Common myeloid progenitor, CD34-positive (primary cell): ENCODE measurements at regions not wholly inside any gene's neighbourhood (a gene's known extent, or its start where the extent isn't known, plus 50 kb on each side); places are given as distances from the start of the nearest gene placed in this dataset.
A peak's percentile ranks its signal among the peaks of the same experiment; 100 is the strongest.

Experiments used
- CTCF ChIA-PET: fragments of 350-600 bp; sonication (Branson Sonifier 250); formaldehyde crosslinking; loops from one replicate; lab custom pipeline; 2021; ENCODE audit warnings: antibody characterized with exemption; lab: Charles Lee
- POLR2A ChIA-PET: fragments of 350-600 bp; sonication (Branson Sonifier 250); formaldehyde crosslinking; loops from one replicate; lab custom pipeline; 2021; ENCODE audit warnings: antibody characterized with exemption; lab: Charles Lee
- DNase-seq, 3 donors: peaks; one replicate each; pipeline versions ENCODE4 v3.0.0 to v3.0.0-alpha.2; 2013
- H3K27ac ChIP-seq, 2 experiments: 1 replicate in 1 of 2; 2 replicates in 1 of 2; pipeline ENCODE4 v1.7.0; 2013; ENCODE audit warnings: inconsistent platforms in 2 of 2, low read length in 2 of 2, mild to moderate bottlenecking in 2 of 2, low read depth in 1 of 2, moderate library complexity in 1 of 2; ENCODE audit not compliant: severe bottlenecking in 2 of 2, insufficient read depth in 1 of 2, poor library complexity in 1 of 2
- H3K27me3 ChIP-seq, 5 experiments: replicated peaks in 2 of 5; 1 replicate in 3 of 5; 2 replicates in 2 of 5; pipeline versions ENCODE4 v1.6.1 to v1.7.0; 2013; ENCODE audit warnings: low read length in 4 of 5, mild to moderate bottlenecking in 2 of 5, moderate library complexity in 2 of 5, inconsistent platforms in 1 of 5; ENCODE audit not compliant: insufficient read depth in 5 of 5, control insufficient read depth in 4 of 5
- H3K36me3 ChIP-seq, 4 experiments: 1 replicate in 2 of 4; 2 replicates in 2 of 4; pipeline versions ENCODE4 v1.6.1 to v1.7.0; 2013; ENCODE audit warnings: low read length in 3 of 4, control low read depth in 1 of 4, mild to moderate bottlenecking in 1 of 4; ENCODE audit not compliant: control insufficient read depth in 4 of 4, insufficient read depth in 4 of 4
- H3K4me1 ChIP-seq, 4 experiments: 1 replicate in 3 of 4; 2 replicates in 1 of 4; pipeline versions ENCODE4 v1.6.1 to v1.7.1; 2013; ENCODE audit warnings: low read length in 3 of 4, mild to moderate bottlenecking in 3 of 4, control low read depth in 1 of 4, inconsistent platforms in 1 of 4, moderate library complexity in 1 of 4; ENCODE audit not compliant: control insufficient read depth in 4 of 4, insufficient read depth in 4 of 4; ENCODE audit errors: control extremely low read depth in 1 of 4
- H3K4me3 ChIP-seq, 7 experiments: 1 replicate in 4 of 7; 2 replicates in 3 of 7; pipeline versions ENCODE4 v1.5.1 to v1.7.0; 2013; ENCODE audit warnings: mild to moderate bottlenecking in 7 of 7, low read length in 6 of 7, moderate library complexity in 6 of 7, inconsistent platforms in 2 of 7, low read depth in 2 of 7, control low read depth in 1 of 7; ENCODE audit not compliant: insufficient read depth in 4 of 7, control insufficient read depth in 1 of 7; ENCODE audit errors: extremely low read depth in 1 of 7
- H3K9me3 ChIP-seq, 5 experiments: 1 replicate in 4 of 5; 2 replicates in 1 of 5; pipeline versions ENCODE4 v1.6.1 to v1.7.1; 2013; ENCODE audit warnings: low read length in 4 of 5, mild to moderate bottlenecking in 2 of 5, inconsistent platforms in 1 of 5, low read depth in 1 of 5, moderate library complexity in 1 of 5; ENCODE audit not compliant: control insufficient read depth in 4 of 5, insufficient read depth in 2 of 5; ENCODE audit errors: control extremely low read depth in 1 of 5
- WGBS: methylation state at CpG from one replicate; pipeline ENCODE4 v1.1.5; 2013; ENCODE audit not compliant: insufficient coverage; 5-methylcytosine and 5-hydroxymethylcytosine counted together

GRCh38 chr4:143054971-143055370 is 129.7 kb upstream of the USP38 start:
- no CpG with 5 or more reads among the region's 1 CpG for WGBS
- H3K27me3 ChIP-seq, result no peaks in the 10 kb centered on the region
- ChIA-PET CTCF (no interaction called here), POLR2A (interaction anchor here (0.7 kb wide), 1 partner anchor 38 kb away, joined by 3 read pairs; no protein-coding TSS in a partner anchor)
- H3K4me3 ChIP-seq, result no peak overlapping the region
- no peak overlapping the region for H3K27ac ChIP-seq
- no peaks in the 10 kb centered on the region for H3K36me3 ChIP-seq
- peaks cover 0 to 3% (median 0%) of the 10 kb centered on the region in 4 experiments for H3K4me1 ChIP-seq
- DNase-seq, result no peak
- H3K9me3 ChIP-seq, result no peaks in the 10 kb centered on the region

- Histone ChIP-seq H3K36me3 (no peaks in the 10 kb centered on the region), H3K4me3 (no peak overlapping the region), H3K9me3 (no peaks in the 10 kb centered on the region), H3K4me1 (peaks cover 0 to 3% (median 0%) of the 10 kb centered on the region in 4 experiments), H3K27me3 (no peaks in the 10 kb centered on the region), H3K27ac (no peak overlapping the region)
- ChIA-PET POLR2A (no interaction called here), CTCF (no interaction called here)
- no peak for DNase-seq
- 80% methylated on average over 1 of the region's 4 CpGs for WGBS
Measured at GRCh38 chr4:143055997-143056396, 128.7 kb upstream of the USP38 start.

GRCh38 chr4:143071351-143071750 is 113.4 kb upstream of the USP38 start:
- Histone ChIP-seq H3K27me3 (no peaks in the 10 kb centered on the region), H3K4me3 (no peak overlapping the region), H3K36me3 (no peaks in the 10 kb centered on the region), H3K4me1 (no peaks in the 10 kb centered on the region), H3K27ac (no peak overlapping the region), H3K9me3 (peaks cover 0 to 5% (median 0%) of the 10 kb centered on the region in 5 experiments)
- 100% methylated on average over 3 of the region's 4 CpGs for WGBS
- ChIA-PET CTCF (interaction anchor here (1.1 kb wide), 1 partner anchor 13 kb away, joined by 4 read pairs; no protein-coding TSS in a partner anchor), POLR2A (no interaction called here)
- no peak for DNase-seq

- Histone ChIP-seq H3K27me3 (no peaks in the 10 kb centered on the region), H3K36me3 (no peaks in the 10 kb centered on the region), H3K27ac (no peak overlapping the region), H3K4me3 (no peak overlapping the region), H3K9me3 (no peaks in the 10 kb centered on the region), H3K4me1 (no peaks in the 10 kb centered on the region)
- ChIA-PET CTCF (no interaction called here), POLR2A (no interaction called here)
- WGBS, result 100% methylated on average over 1 of the region's 4 CpGs
- DNase-seq, result no peak
Measured at GRCh38 chr4:143076723-143077122, 108.0 kb upstream of the USP38 start.

GRCh38 chr4:143082701-143083100 is 102.0 kb upstream of the USP38 start:
- no CpG with 5 or more reads among the region's 1 CpG for WGBS
- POLR2A ChIA-PET, result interaction anchor here (0.7 kb wide), 1 partner anchor 18 kb away, joined by 3 read pairs; no protein-coding TSS in a partner anchor

GRCh38 chr4:143083756-143084472 is 100.8 kb upstream of the USP38 start:
- CTCF ChIA-PET, result interaction anchor here (0.7 to 2.1 kb wide), 7 partner anchors 13 to 1926 kb away, joined by 3 to 6 read pairs (median 3); no protein-coding TSS in a partner anchor
- no peak overlapping the region for H3K27ac ChIP-seq
- POLR2A ChIA-PET, result no interaction called here
- H3K9me3 ChIP-seq, result no peaks in the 10 kb centered on the region
- H3K27me3 ChIP-seq, result no peaks in the 10 kb centered on the region
- WGBS, result 93% methylated on average over 1 of the region's 2 CpGs
- H3K36me3 ChIP-seq, result no peaks in the 10 kb centered on the region
- no peaks in the 10 kb centered on the region for H3K4me1 ChIP-seq
- DNase-seq, result peak in 1 of 3 donors; percentile 2
- no peak overlapping the region for H3K4me3 ChIP-seq

More at GRCh38 chr4:143082701-143083100, 102.0 kb upstream of the USP38 start:
- H3K27ac ChIP-seq, result no peak overlapping the region
- no peaks in the 10 kb centered on the region for H3K36me3 ChIP-seq
- no peak overlapping the region for H3K4me3 ChIP-seq
- no peaks in the 10 kb centered on the region for H3K4me1 ChIP-seq
- H3K9me3 ChIP-seq, result no peaks in the 10 kb centered on the region
- no peaks in the 10 kb centered on the region for H3K27me3 ChIP-seq
- DNase-seq, result no peak
- CTCF ChIA-PET, result interaction anchor here (0.6 kb wide), 1 partner anchor 30 kb away, joined by 3 read pairs; no protein-coding TSS in a partner anchor

- Histone ChIP-seq H3K36me3 (no peaks in the 10 kb centered on the region), H3K27ac (no peak overlapping the region), H3K4me1 (no peaks in the 10 kb centered on the region), H3K4me3 (no peak overlapping the region), H3K9me3 (no peaks in the 10 kb centered on the region), H3K27me3 (no peaks in the 10 kb centered on the region)
- WGBS, result no CpG with 5 or more reads among the region's 1 CpG
- DNase-seq, result no peak
- CTCF ChIA-PET, result interaction anchor here (0.6 to 2.1 kb wide), 7 partner anchors 20 to 1926 kb away, joined by 3 to 6 read pairs (median 3); no protein-coding TSS in a partner anchor
- POLR2A ChIA-PET, result interaction anchor here (0.6 kb wide), 1 partner anchor 329 kb away, joined by 4 read pairs; no protein-coding TSS in a partner anchor
Measured at GRCh38 chr4:143084566-143084965, 100.2 kb upstream of the USP38 start.
